ENCODE measurements at regions not wholly inside any gene's neighbourhood (a gene's known extent, or its start where the extent isn't known, plus 50 kb on each side); places are given as distances from the start of the nearest gene placed in this dataset.
A peak's percentile ranks its signal among the peaks of the same experiment; 100 is the strongest.
"Not testable (repeated sequence)": the region's sequence is repeated elsewhere in the genome, so short reads cannot be mapped to it uniquely, and the experiment has no call there.

DNA sequence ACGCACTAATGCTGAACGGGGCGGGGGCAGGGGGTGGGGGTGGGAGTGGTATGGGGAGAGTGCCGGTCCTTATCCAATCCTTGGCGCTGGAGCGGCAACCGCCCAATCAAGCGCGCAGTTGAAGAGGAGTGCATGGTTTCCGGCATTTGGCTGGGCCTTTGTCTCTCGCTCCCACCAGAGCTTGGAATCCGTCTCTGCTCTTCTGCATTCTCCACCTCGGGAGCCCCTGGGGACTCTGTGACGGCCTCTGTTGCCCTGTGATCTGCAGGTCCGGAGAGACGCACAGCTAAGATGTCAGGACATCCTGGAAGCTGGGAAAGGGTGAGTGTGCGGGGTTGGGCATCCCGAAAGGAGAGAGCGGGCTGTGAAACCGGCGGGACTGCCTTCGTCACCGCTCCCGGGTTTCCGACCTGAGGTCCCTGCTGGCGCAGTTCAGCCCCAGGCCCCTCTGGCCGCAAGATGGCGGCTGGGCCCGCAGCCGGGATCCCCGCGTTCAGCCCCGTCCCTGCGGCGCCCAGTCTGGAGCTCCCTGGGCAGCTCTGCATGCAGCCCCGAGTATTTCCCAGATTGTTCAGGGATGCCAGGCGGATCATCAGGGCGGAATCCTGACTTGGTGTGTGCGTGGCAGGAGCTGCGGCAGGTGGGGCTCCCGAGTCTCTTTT is 53.6 kb upstream of the ZNF254 start:
- TF ChIP-seq, protein P1, sequence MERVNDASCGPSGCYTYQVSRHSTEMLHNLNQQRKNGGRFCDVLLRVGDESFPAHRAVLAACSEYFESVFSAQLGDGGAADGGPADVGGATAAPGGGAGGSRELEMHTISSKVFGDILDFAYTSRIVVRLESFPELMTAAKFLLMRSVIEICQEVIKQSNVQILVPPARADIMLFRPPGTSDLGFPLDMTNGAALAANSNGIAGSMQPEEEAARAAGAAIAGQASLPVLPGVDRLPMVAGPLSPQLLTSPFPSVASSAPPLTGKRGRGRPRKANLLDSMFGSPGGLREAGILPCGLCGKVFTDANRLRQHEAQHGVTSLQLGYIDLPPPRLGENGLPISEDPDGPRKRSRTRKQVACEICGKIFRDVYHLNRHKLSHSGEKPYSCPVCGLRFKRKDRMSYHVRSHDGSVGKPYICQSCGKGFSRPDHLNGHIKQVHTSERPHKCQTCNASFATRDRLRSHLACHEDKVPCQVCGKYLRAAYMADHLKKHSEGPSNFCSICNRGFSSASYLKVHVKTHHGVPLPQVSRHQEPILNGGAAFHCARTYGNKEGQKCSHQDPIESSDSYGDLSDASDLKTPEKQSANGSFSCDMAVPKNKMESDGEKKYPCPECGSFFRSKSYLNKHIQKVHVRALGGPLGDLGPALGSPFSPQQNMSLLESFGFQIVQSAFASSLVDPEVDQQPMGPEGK (CRISPR knock-in tag; IDR thresholded peaks at IDR 0.05; ENCODE audit: borderline replicate concordance) = no peak
- TF ChIP-seq ZFP3 (CRISPR knock-in tag; IDR thresholded peaks at IDR 0.05) (0 out of 2 replicates have a peak, but pooled peaks have one; percentile 64), TCF4 (CRISPR knock-in tag; IDR thresholded peaks at IDR 0.05; ENCODE audit: borderline replicate concordance) (no peak), TOX (CRISPR knock-in tag; IDR thresholded peaks at IDR 0.05; ENCODE audit: borderline replicate concordance) (no peak), SNAI2 (CRISPR knock-in tag; IDR thresholded peaks at IDR 0.05) (no peak)
- TF ChIP-seq, protein P2, sequence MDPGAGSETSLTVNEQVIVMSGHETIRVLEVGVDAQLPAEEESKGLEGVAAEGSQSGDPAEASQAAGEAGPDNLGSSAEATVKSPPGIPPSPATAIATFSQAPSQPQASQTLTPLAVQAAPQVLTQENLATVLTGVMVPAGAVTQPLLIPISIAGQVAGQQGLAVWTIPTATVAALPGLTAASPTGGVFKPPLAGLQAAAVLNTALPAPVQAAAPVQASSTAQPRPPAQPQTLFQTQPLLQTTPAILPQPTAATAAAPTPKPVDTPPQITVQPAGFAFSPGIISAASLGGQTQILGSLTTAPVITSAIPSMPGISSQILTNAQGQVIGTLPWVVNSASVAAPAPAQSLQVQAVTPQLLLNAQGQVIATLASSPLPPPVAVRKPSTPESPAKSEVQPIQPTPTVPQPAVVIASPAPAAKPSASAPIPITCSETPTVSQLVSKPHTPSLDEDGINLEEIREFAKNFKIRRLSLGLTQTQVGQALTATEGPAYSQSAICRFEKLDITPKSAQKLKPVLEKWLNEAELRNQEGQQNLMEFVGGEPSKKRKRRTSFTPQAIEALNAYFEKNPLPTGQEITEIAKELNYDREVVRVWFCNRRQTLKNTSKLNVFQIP (CRISPR knock-in tag; IDR thresholded peaks at IDR 0.05; ENCODE audit: borderline replicate concordance, low read depth) = no peak
- peak; percentile 98 for ATAC-seq

DNA sequence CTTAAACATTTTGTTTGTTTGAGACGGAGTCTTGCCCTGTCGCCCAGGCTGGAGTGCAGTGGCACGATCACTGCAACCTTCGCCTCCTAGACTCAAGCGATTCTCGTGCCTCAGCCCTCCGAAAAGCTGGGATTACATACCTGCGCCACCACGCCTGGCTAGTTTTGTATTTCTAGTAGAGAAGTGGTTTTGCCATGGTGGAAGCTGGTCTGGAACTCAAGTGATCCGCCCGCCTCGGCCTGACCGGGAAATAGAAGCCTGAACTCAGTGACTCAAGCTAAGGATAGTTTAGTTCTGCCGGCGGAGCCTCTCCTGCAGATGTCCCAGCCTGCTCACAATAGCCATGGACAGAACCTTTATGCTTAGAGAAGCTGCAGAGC is 53.0 kb upstream of the ZNF254 start:
- TF ChIP-seq, protein P2 (CRISPR knock-in tag; IDR thresholded peaks at IDR 0.05; ENCODE audit: borderline replicate concordance, low read depth) = no peak
- TF ChIP-seq TCF4 (CRISPR knock-in tag; IDR thresholded peaks at IDR 0.05; ENCODE audit: borderline replicate concordance) = no peak
- no peak for TF ChIP-seq ZNF8 (CRISPR knock-in tag; IDR thresholded peaks at IDR 0.05)
- peak; percentile 66 for ATAC-seq

DNA sequence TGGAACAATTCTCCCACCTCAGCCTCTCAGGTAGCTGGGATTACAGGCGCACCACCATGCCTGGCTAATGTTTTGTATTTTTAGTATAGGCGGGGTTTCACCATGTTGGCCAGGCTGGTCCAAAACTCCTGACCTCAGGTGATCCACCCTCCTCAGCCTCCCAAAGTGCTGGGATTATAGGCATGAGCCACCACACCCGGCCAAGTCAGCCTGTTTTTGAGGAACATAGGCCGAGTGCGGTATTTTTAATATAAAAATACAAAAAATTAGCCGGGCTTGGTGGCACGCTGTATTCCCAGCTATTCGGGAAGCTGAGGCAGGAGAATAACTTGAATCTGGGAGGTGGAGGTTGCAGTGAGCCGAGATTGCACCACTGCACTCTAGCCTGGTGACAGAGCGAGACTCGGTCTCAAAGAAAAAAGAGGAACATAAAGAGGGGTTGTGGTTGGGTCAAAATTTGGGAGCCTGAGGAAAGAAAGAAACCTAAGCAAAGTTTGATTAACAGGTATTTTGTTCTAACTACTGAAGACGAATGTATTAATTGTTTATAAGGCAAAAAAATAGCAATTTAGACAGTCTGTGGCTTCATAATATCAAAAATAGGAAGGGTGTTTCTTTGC is 51.6 kb upstream of the ZNF254 start:
- ATAC-seq = not testable (repeated sequence)

Data from SK-N-SH treated with all-trans-retinoic acid at 6 μM for 48 hours (cell line).